ENCODE measurements at regions not wholly inside any gene's neighbourhood (a gene's known extent, or its start where the extent isn't known, plus 50 kb on each side); places are given as distances from the start of the nearest gene placed in this dataset.
A peak's percentile ranks its signal among the peaks of the same experiment; 100 is the strongest.

- TF ChIP-seq, protein P1, sequence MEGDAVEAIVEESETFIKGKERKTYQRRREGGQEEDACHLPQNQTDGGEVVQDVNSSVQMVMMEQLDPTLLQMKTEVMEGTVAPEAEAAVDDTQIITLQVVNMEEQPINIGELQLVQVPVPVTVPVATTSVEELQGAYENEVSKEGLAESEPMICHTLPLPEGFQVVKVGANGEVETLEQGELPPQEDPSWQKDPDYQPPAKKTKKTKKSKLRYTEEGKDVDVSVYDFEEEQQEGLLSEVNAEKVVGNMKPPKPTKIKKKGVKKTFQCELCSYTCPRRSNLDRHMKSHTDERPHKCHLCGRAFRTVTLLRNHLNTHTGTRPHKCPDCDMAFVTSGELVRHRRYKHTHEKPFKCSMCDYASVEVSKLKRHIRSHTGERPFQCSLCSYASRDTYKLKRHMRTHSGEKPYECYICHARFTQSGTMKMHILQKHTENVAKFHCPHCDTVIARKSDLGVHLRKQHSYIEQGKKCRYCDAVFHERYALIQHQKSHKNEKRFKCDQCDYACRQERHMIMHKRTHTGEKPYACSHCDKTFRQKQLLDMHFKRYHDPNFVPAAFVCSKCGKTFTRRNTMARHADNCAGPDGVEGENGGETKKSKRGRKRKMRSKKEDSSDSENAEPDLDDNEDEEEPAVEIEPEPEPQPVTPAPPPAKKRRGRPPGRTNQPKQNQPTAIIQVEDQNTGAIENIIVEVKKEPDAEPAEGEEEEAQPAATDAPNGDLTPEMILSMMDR (IDR thresholded peaks at IDR 0.05): no peak
- DNase-seq: peak; percentile 53
- Mint-ChIP-seq H3K27ac (no peak overlapping the region), H3K36me3 (ENCODE audit: low read depth) (peaks cover 5% of the 10 kb centered on the region), H3K4me1 (peaks cover 66% of the 10 kb centered on the region), H3K27me3 (ENCODE audit: low read depth, poor library complexity) (peaks cover 7% of the 10 kb centered on the region), H3K4me3 (no peak overlapping the region), H3K9me3 (peaks cover 13% of the 10 kb centered on the region)
Observed at GRCh38 chr9:89675058-89675742, 70.4 kb downstream of the GADD45G start.

DNA sequence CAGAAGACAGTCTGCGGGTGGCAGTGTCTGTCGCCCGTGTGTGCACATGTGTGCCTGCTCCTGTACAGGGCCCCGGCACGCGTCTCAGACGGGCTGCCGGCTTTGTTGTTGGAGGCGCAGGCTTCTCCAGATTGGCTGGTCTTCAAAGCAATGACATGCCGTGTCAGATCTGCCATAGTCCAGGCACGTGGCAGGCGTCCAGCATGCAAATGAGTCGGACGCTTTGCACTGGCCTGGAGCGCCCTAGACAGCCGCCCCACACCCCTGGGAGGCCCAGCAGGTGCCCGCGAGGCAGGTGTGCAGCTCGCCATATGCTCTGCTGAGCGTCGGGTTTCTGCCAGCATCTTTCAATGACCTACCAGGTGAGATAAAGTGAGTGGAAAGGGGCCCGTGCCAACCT lies 71.5 kb downstream of the GADD45G start:
- H3K27me3 Mint-ChIP-seq (ENCODE audit: low read depth, poor library complexity): peaks cover 9% of the 10 kb centered on the region
- H3K4me1 Mint-ChIP-seq: peaks cover 67% of the 10 kb centered on the region
- no peak overlapping the region for H3K27ac Mint-ChIP-seq
- DNase-seq: no peak
- peaks cover 15% of the 10 kb centered on the region for H3K9me3 Mint-ChIP-seq
- TF ChIP-seq, protein P1 (IDR thresholded peaks at IDR 0.05): no peak
- H3K36me3 Mint-ChIP-seq (ENCODE audit: low read depth): peaks cover 2% of the 10 kb centered on the region
- no peak overlapping the region for H3K4me3 Mint-ChIP-seq

GRCh38 chr9:89677702-89678395 lies 73.0 kb downstream of the GADD45G start:
- Mint-ChIP-seq H3K36me3 (ENCODE audit: low read depth) (no peaks in the 10 kb centered on the region), H3K4me3 (peak overlapping the region; percentile 10), H3K27me3 (ENCODE audit: low read depth, poor library complexity) (peaks cover 9% of the 10 kb centered on the region), H3K4me1 (peaks cover 64% of the 10 kb centered on the region), H3K9me3 (peaks cover 15% of the 10 kb centered on the region), H3K27ac (peak overlapping the region; percentile 5)
- TF ChIP-seq, protein P1 (IDR thresholded peaks at IDR 0.05): no peak
- DNase-seq: peak; percentile 27

GRCh38 chr9:89678396-89679015 lies 73.7 kb downstream of the GADD45G start:
- H3K4me3 Mint-ChIP-seq: peak overlapping the region; percentile 13

GRCh38 chr9:89679016-89679415 lies 74.2 kb downstream of the GADD45G start:
- Mint-ChIP-seq H3K4me3 (peak overlapping the region; percentile 13), H3K4me1 (peaks cover 59% of the 10 kb centered on the region), H3K36me3 (ENCODE audit: low read depth) (no peaks in the 10 kb centered on the region), H3K9me3 (peaks cover 15% of the 10 kb centered on the region), H3K27me3 (ENCODE audit: low read depth, poor library complexity) (peaks cover 9% of the 10 kb centered on the region), H3K27ac (no peak overlapping the region)
- no peak for DNase-seq
- TF ChIP-seq, protein P1 (IDR thresholded peaks at IDR 0.05): no peak

More at GRCh38 chr9:89678396-89679015, 73.7 kb downstream of the GADD45G start:
- peaks cover 9% of the 10 kb centered on the region for H3K27me3 Mint-ChIP-seq (ENCODE audit: low read depth, poor library complexity)
- H3K9me3 Mint-ChIP-seq: peaks cover 15% of the 10 kb centered on the region
- peaks cover 59% of the 10 kb centered on the region for H3K4me1 Mint-ChIP-seq
- no peaks in the 10 kb centered on the region for H3K36me3 Mint-ChIP-seq (ENCODE audit: low read depth)
- TF ChIP-seq, protein P1 (IDR thresholded peaks at IDR 0.05): no peak
- DNase-seq: no peak
- no peak overlapping the region for H3K27ac Mint-ChIP-seq
